ENCODE measurements at regions not wholly inside any gene's neighbourhood (a gene's known extent, or its start where the extent isn't known, plus 50 kb on each side); places are given as distances from the start of the nearest gene placed in this dataset.

DNA sequence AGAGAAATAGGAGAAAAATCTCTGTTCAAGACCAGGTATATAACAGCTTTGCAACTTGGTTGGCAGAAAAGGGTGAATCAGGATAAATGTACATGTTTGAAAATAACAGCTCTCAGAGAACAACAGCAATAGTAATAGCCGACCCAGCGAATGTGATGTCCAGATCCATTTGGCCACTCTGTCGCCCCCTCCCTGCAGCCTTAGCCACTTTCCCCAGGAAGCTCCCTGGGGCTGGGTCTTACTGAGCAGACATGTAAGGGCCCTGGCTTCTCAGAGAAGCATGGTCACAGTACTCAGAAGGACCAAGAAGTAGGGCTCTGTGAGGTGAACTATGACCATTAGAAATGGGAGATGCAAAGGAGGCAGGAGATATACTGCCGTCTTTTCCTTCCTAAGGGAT lies 154.1 kb upstream of the SNX19 start:
- TF ChIP-seq BRF1 (IDR thresholded peaks at IDR 0.05; ENCODE audit: borderline replicate concordance, extremely low read depth, insufficient read length), result no peak
- TF ChIP-seq, protein P1, sequence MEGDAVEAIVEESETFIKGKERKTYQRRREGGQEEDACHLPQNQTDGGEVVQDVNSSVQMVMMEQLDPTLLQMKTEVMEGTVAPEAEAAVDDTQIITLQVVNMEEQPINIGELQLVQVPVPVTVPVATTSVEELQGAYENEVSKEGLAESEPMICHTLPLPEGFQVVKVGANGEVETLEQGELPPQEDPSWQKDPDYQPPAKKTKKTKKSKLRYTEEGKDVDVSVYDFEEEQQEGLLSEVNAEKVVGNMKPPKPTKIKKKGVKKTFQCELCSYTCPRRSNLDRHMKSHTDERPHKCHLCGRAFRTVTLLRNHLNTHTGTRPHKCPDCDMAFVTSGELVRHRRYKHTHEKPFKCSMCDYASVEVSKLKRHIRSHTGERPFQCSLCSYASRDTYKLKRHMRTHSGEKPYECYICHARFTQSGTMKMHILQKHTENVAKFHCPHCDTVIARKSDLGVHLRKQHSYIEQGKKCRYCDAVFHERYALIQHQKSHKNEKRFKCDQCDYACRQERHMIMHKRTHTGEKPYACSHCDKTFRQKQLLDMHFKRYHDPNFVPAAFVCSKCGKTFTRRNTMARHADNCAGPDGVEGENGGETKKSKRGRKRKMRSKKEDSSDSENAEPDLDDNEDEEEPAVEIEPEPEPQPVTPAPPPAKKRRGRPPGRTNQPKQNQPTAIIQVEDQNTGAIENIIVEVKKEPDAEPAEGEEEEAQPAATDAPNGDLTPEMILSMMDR (IDR thresholded peaks at IDR 0.05 in 2 of 3, conservative IDR thresholded peaks at IDR 0.05 in 1 of 3; ENCODE audit: insufficient read depth in 2 of 3, low read depth in 1 of 3, low read length in 3 of 3), result 0 out of 6 replicates have a peak, but pooled peaks of 1 of the 3 experiments have one; percentile 9
- TF ChIP-seq BDP1 (IDR thresholded peaks at IDR 0.05; ENCODE audit: insufficient read depth, insufficient read length), result no peak
- no peak for TF ChIP-seq ZNF197 (CRISPR knock-in tag; IDR thresholded peaks at IDR 0.05; ENCODE audit: low read depth)
- no peak overlapping the region for H3K9ac ChIP-seq (ENCODE audit: insufficient read depth in 1 of 2, low read depth in 2 of 2, low read length in 2 of 2)
- no peak overlapping the region for H3K4me2 ChIP-seq (ENCODE audit: insufficient read depth, low read length)
- WGBS (ENCODE audit: insufficient coverage, low coverage, missing lambda C conversion rate), result 0% methylated on average over 4 of the region's 4 CpGs
- H3K27ac ChIP-seq (ENCODE audit: extremely low read depth, low read depth, low read length), result no peak overlapping the region
- no peaks in the 10 kb centered on the region for H3K27me3 ChIP-seq (ENCODE audit: control insufficient read depth in 2 of 2, insufficient read depth in 2 of 2, low read length in 2 of 2)
- no peak for ATAC-seq
- no peaks in the 10 kb centered on the region for H4K20me1 ChIP-seq (replicated peaks; ENCODE audit: control insufficient read depth, insufficient read depth, low read length)
- intact Hi-C loops (cut with micrococcal nuclease) (no loop called here), in situ Hi-C loops (cut with MboI) (loop anchor here (5.0 kb wide), 1 partner anchor 602 kb away; no protein-coding TSS in a partner anchor)
- no peak for DNase-seq (ENCODE audit: extremely low read depth in 1 of 4, low spot score in 3 of 4)
- no peak for FAIRE-seq
- CTCF ChIA-PET (ENCODE audit: low intra/inter-chr PET ratio), result no interaction called here
- H3K4me1 ChIP-seq (replicated peaks in 1 of 2; ENCODE audit: control insufficient read depth in 2 of 2, insufficient read depth in 2 of 2, low read length in 2 of 2), result no peaks in the 10 kb centered on the region
- H3K9me3 ChIP-seq (replicated peaks; ENCODE audit: control insufficient read depth, insufficient read depth, low read depth, low read length), result no peaks in the 10 kb centered on the region
- H3K79me2 ChIP-seq (ENCODE audit: control insufficient read depth, insufficient read depth, low read length), result no peaks in the 10 kb centered on the region
- POLR2A ChIA-PET, result no interaction called here
- no peaks in the 10 kb centered on the region for H3K9me1 ChIP-seq (ENCODE audit: control insufficient read depth, insufficient read depth, low read length)
- no peak overlapping the region for H2AFZ ChIP-seq (ENCODE audit: low read depth, low read length)
- no peaks in the 10 kb centered on the region for H3K36me3 ChIP-seq (ENCODE audit: control insufficient read depth, insufficient read depth, low read length)
- no peak overlapping the region for H3K4me3 ChIP-seq
- no TSS peak for BruUV-seq (replicated peaks)

- ATAC-seq (no peak), DNase-seq (ENCODE audit: extremely low read depth in 1 of 4, low spot score in 3 of 4) (no peak), FAIRE-seq (no peak)
- CTCF ChIA-PET (ENCODE audit: low intra/inter-chr PET ratio), result no interaction called here
- no peaks in the 10 kb centered on the region for H3K79me2 ChIP-seq (ENCODE audit: control insufficient read depth, insufficient read depth, low read length)
- H3K9me3 ChIP-seq (replicated peaks; ENCODE audit: control insufficient read depth, insufficient read depth, low read depth, low read length), result no peaks in the 10 kb centered on the region
- no peaks in the 10 kb centered on the region for H4K20me1 ChIP-seq (replicated peaks; ENCODE audit: control insufficient read depth, insufficient read depth, low read length)
- H2AFZ ChIP-seq (ENCODE audit: low read depth, low read length), result no peak overlapping the region
- BruUV-seq (replicated peaks), result no TSS peak
- H3K36me3 ChIP-seq (ENCODE audit: control insufficient read depth, insufficient read depth, low read length), result no peaks in the 10 kb centered on the region
- no peak overlapping the region for H3K4me3 ChIP-seq
- POLR2A ChIA-PET, result no interaction called here
- H3K27ac ChIP-seq (ENCODE audit: extremely low read depth, low read depth, low read length), result no peak overlapping the region
- no peak overlapping the region for H3K9ac ChIP-seq (ENCODE audit: insufficient read depth in 1 of 2, low read depth in 2 of 2, low read length in 2 of 2)
- WGBS (ENCODE audit: insufficient coverage, low coverage, missing lambda C conversion rate), result 3% methylated on average over 2 of the region's 2 CpGs
- in situ Hi-C loops (cut with MboI) (loop anchor here (5.0 kb wide), 1 partner anchor 599 kb away; no protein-coding TSS in a partner anchor), intact Hi-C loops (cut with micrococcal nuclease) (no loop called here)
- no peaks in the 10 kb centered on the region for H3K27me3 ChIP-seq (ENCODE audit: control insufficient read depth in 2 of 2, insufficient read depth in 2 of 2, low read length in 2 of 2)
- H3K4me1 ChIP-seq (replicated peaks in 1 of 2; ENCODE audit: control insufficient read depth in 2 of 2, insufficient read depth in 2 of 2, low read length in 2 of 2), result no peaks in the 10 kb centered on the region
- no peak overlapping the region for H3K4me2 ChIP-seq (ENCODE audit: insufficient read depth, low read length)
- no peak for TF ChIP-seq POLR2H (tag; IDR thresholded peaks at IDR 0.05; ENCODE audit: low read depth)
- TF ChIP-seq, protein P2, sequence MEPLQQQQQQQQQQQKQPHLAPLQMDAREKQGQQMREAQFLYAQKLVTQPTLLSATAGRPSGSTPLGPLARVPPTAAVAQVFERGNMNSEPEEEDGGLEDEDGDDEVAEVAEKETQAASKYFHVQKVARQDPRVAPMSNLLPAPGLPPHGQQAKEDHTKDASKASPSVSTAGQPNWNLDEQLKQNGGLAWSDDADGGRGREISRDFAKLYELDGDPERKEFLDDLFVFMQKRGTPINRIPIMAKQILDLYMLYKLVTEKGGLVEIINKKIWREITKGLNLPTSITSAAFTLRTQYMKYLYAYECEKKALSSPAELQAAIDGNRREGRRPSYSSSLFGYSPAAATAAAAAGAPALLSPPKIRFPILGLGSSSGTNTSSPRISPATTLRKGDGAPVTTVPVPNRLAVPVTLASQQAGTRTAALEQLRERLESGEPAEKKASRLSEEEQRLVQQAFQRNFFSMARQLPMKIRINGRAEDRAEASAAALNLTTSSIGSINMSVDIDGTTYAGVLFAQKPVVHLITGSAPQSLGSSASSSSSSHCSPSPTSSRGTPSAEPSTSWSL (CRISPR knock-in tag; IDR thresholded peaks at IDR 0.05; ENCODE audit: borderline replicate concordance), result no peak
- TF ChIP-seq IRF2 (CRISPR knock-in tag; IDR thresholded peaks at IDR 0.05), result no peak
- no peak for TF ChIP-seq MBD1 (CRISPR knock-in tag; IDR thresholded peaks at IDR 0.05)
- TF ChIP-seq POLR3G (IDR thresholded peaks at IDR 0.05; ENCODE audit: extremely low read depth, insufficient read length, insufficient replicate concordance), result no peak
- H3K9me1 ChIP-seq (ENCODE audit: control insufficient read depth, insufficient read depth, low read length), result no peaks in the 10 kb centered on the region
These were observed 156.9 kb upstream of the SNX19 start for GRCh38 chr11:131073167-131073566.

Data from K562 (cell line).